Suppressor macrophage (primary cell): ENCODE measurements at regions not wholly inside any gene's neighbourhood (a gene's known extent, or its start where the extent isn't known, plus 50 kb on each side); places are given as distances from the start of the nearest gene placed in this dataset.

Experiments
- DNase-seq, 4 experiments: peaks; one replicate each; pipeline ENCODE4 v3.0.0-alpha.2; 2020 to 2022

- no peak for DNase-seq
Measured at GRCh38 chr21:38203229-38203628, 53.6 kb upstream of the KCNJ15 start.

- DNase-seq = no peak
Measured at GRCh38 chr21:38205940-38206339, 50.9 kb upstream of the KCNJ15 start.

- no peak for DNase-seq
Measured at GRCh38 chr21:38206646-38207045, 50.1 kb upstream of the KCNJ15 start.
